ENCODE measurements at regions not wholly inside any gene's neighbourhood (a gene's known extent, or its start where the extent isn't known, plus 50 kb on each side); places are given as distances from the start of the nearest gene placed in this dataset.

- Histone ChIP-seq H3K4me2 (ENCODE audit: control insufficient read depth, extremely low read depth, insufficient read depth, low read depth, low read length) (no peak overlapping the region), H2AFZ (ENCODE audit: control insufficient read depth, low read length) (no peak overlapping the region), H3K27ac (ENCODE audit: control insufficient read depth, insufficient read depth, low read length) (no peak overlapping the region), H3K79me2 (ENCODE audit: control insufficient read depth, insufficient read depth, low read length) (no peaks in the 10 kb centered on the region), H3K4me1 (ENCODE audit: control insufficient read depth, extremely low read depth, insufficient read depth, low read length) (no peaks in the 10 kb centered on the region), H3K36me3 (ENCODE audit: control insufficient read depth in 2 of 2, extremely low read depth in 1 of 2, insufficient read depth in 2 of 2, low read length in 2 of 2) (no peaks in the 10 kb centered on the region), H3K9me3 (ENCODE audit: control insufficient read depth, low read depth, low read length) (no peaks in the 10 kb centered on the region), H4K20me1 (ENCODE audit: control insufficient read depth, extremely low read depth, insufficient read depth, low read length) (no peaks in the 10 kb centered on the region), H3K9ac (ENCODE audit: control insufficient read depth, extremely low read depth, insufficient read depth, low read length) (no peak overlapping the region), H3K27me3 (ENCODE audit: control insufficient read depth, extremely low read depth, insufficient read depth, low read length) (no peaks in the 10 kb centered on the region), H3K4me3 (ENCODE audit: control insufficient read depth in 2 of 3, extremely low read depth in 1 of 3, insufficient read depth in 2 of 3, low read depth in 1 of 3, low read length in 3 of 3) (no peak overlapping the region), H3K9me1 (ENCODE audit: control insufficient read depth, extremely low read depth, insufficient read depth, low read length) (no peaks in the 10 kb centered on the region)
- dilution Hi-C loops (cut with MboI; ENCODE audit: extremely low pct_ligation_motif_present, low sequenced_read_pairs): no loop called here
- TF ChIP-seq CTCF (optimal IDR thresholded peaks at IDR 0.05 in 1 of 3, IDR thresholded peaks at IDR 0.05 in 1 of 3, conservative IDR thresholded peaks at IDR 0.05 in 1 of 3; ENCODE audit: extremely low read depth in 1 of 3, insufficient read depth in 2 of 3, low read length in 3 of 3) (no peak), EZH2 (IDR thresholded peaks at IDR 0.05; ENCODE audit: low read length) (no peak)
- DNase-seq (ENCODE audit: low read depth, low spot score) (no peak), FAIRE-seq (no peak)
Observed at GRCh38 chr1:119226913-119227312, 86.5 kb upstream of the WARS2 start.

GRCh38 chr1:119227456-119227855, 87.0 kb upstream of the WARS2 start:
- no peaks in the 10 kb centered on the region for H3K79me2 ChIP-seq (ENCODE audit: control insufficient read depth, insufficient read depth, low read length)
- FAIRE-seq (no peak), DNase-seq (ENCODE audit: low read depth, low spot score) (no peak)
- H3K9me1 ChIP-seq (ENCODE audit: control insufficient read depth, extremely low read depth, insufficient read depth, low read length): no peaks in the 10 kb centered on the region
- dilution Hi-C loops (cut with MboI; ENCODE audit: extremely low pct_ligation_motif_present, low sequenced_read_pairs): no loop called here
- no peaks in the 10 kb centered on the region for H3K4me1 ChIP-seq (ENCODE audit: control insufficient read depth, extremely low read depth, insufficient read depth, low read length)
- no peak for TF ChIP-seq CTCF (optimal IDR thresholded peaks at IDR 0.05 in 1 of 3, IDR thresholded peaks at IDR 0.05 in 1 of 3, conservative IDR thresholded peaks at IDR 0.05 in 1 of 3; ENCODE audit: extremely low read depth in 1 of 3, insufficient read depth in 2 of 3, low read length in 3 of 3)
- no peak for TF ChIP-seq EZH2 (IDR thresholded peaks at IDR 0.05; ENCODE audit: low read length)
- no peak overlapping the region for H3K4me3 ChIP-seq (ENCODE audit: control insufficient read depth in 2 of 3, extremely low read depth in 1 of 3, insufficient read depth in 2 of 3, low read depth in 1 of 3, low read length in 3 of 3)
- no peak overlapping the region for H3K4me2 ChIP-seq (ENCODE audit: control insufficient read depth, extremely low read depth, insufficient read depth, low read depth, low read length)
- H3K36me3 ChIP-seq (ENCODE audit: control insufficient read depth in 2 of 2, extremely low read depth in 1 of 2, insufficient read depth in 2 of 2, low read length in 2 of 2): no peaks in the 10 kb centered on the region
- no peak overlapping the region for H3K27ac ChIP-seq (ENCODE audit: control insufficient read depth, insufficient read depth, low read length)
- no peak overlapping the region for H2AFZ ChIP-seq (ENCODE audit: control insufficient read depth, low read length)
- H3K27me3 ChIP-seq (ENCODE audit: control insufficient read depth, extremely low read depth, insufficient read depth, low read length): no peaks in the 10 kb centered on the region
- H4K20me1 ChIP-seq (ENCODE audit: control insufficient read depth, extremely low read depth, insufficient read depth, low read length): no peaks in the 10 kb centered on the region
- H3K9me3 ChIP-seq (ENCODE audit: control insufficient read depth, low read depth, low read length): no peaks in the 10 kb centered on the region
- H3K9ac ChIP-seq (ENCODE audit: control insufficient read depth, extremely low read depth, insufficient read depth, low read length): no peak overlapping the region
